Endothelial cell of umbilical vein (primary cell): ENCODE measurements at regions not wholly inside any gene's neighbourhood (a gene's known extent, or its start where the extent isn't known, plus 50 kb on each side); places are given as distances from the start of the nearest gene placed in this dataset.

Experiments used
- BruUV-seq: library from RNA; stranded (reverse); fragments of 400-500 nt; replicated peaks from 2 replicates; lab custom pipeline; 2021; lab: Mats Ljungman, UMichigan
- CTCF ChIA-PET: fragments of 300-600, 350-600 bp; sonication (Branson Sonifier 250); formaldehyde crosslinking; loops from one replicate; lab custom pipeline; 2021; ENCODE audit warnings: antibody characterized with exemption, inconsistent platforms; lab: Charles Lee
- POLR2A ChIA-PET: fragments of 300-600, 350-600 bp; sonication (Branson Sonifier 250); formaldehyde crosslinking; loops from one replicate; lab custom pipeline; 2021; ENCODE audit warnings: antibody characterized with exemption, inconsistent platforms; lab: Charles Lee
- DNase-seq: peaks from one replicate; pipeline ENCODE4 v3.0.0-alpha.2; 2011; ENCODE audit warnings: low read depth, low spot score
- FAIRE-seq: peaks from 2 replicates; lab custom pipeline; 2011; peaks lifted over from hg19 to GRCh38; lab: Jason Lieb, UNC
- H2AFZ ChIP-seq: 2 replicates; pipeline ENCODE4 v1.6.0; 2012; ENCODE audit warnings: low read depth, low read length, control low read depth, inconsistent platforms
- H3K27ac ChIP-seq: 2 replicates; pipeline ENCODE4 v1.5.1; 2011; ENCODE audit warnings: low read depth, mild to moderate bottlenecking, control low read depth, low read length, moderate library complexity; ENCODE audit not compliant: insufficient read depth
- H3K27me3 ChIP-seq, 2 experiments: 2 replicates each; pipeline versions ENCODE4 v1.6.0 to v1.6.1; 2011; ENCODE audit warnings: low read length in 2 of 2, mixed read lengths in 1 of 2; ENCODE audit not compliant: control insufficient read depth in 2 of 2, insufficient read depth in 2 of 2
- H3K36me3 ChIP-seq, 2 experiments: 2 replicates in 1 of 2; 3 replicates in 1 of 2; pipeline ENCODE4 v1.5.1; 2011; ENCODE audit warnings: low read length in 2 of 2, mild to moderate bottlenecking in 1 of 2, moderate library complexity in 1 of 2; ENCODE audit not compliant: control insufficient read depth in 2 of 2, insufficient read depth in 2 of 2; ENCODE audit errors: extremely low read depth in 1 of 2
- H3K4me1 ChIP-seq: 3 replicates; pipeline ENCODE4 v1.5.1; 2011; ENCODE audit warnings: mild to moderate bottlenecking, low read length; ENCODE audit not compliant: control insufficient read depth, insufficient read depth; ENCODE audit errors: extremely low read depth
- H3K4me2 ChIP-seq: 2 replicates; pipeline ENCODE4 v1.6.1; 2011; ENCODE audit warnings: low read length, control low read depth, mixed read lengths; ENCODE audit not compliant: insufficient read depth
- H3K4me3 ChIP-seq, 3 experiments: fragments of 200-600 bp in 1 of 3; sonication (generic), shearing (Covaris generic) in 1 of 3; replicated peaks in 1 of 3; 2 replicates each; pipeline ENCODE4 v1.5.1; 2011 to 2016; ENCODE audit warnings: control low read depth in 3 of 3, low read length in 3 of 3, mild to moderate bottlenecking in 2 of 3, inconsistent platforms in 1 of 3, low read depth in 1 of 3, moderate library complexity in 1 of 3; ENCODE audit not compliant: insufficient read depth in 1 of 3
- H3K79me2 ChIP-seq: 2 replicates; pipeline ENCODE4 v1.6.0; 2012; ENCODE audit warnings: low read length, inconsistent platforms; ENCODE audit not compliant: control insufficient read depth, insufficient read depth
- H3K9ac ChIP-seq: replicated peaks from 2 replicates; pipeline ENCODE3; 2011; ENCODE audit warnings: low read length, control low read depth; ENCODE audit not compliant: insufficient read depth; ENCODE audit errors: extremely low read depth
- H3K9me1 ChIP-seq: replicated peaks from 3 replicates; pipeline ENCODE4 v1.6.0; 2011; ENCODE audit warnings: mild to moderate bottlenecking, low read length; ENCODE audit not compliant: control insufficient read depth, insufficient read depth; ENCODE audit errors: extremely low read depth
- H3K9me3 ChIP-seq: replicated peaks from 2 replicates; pipeline ENCODE4 v1.5.1; 2012; ENCODE audit warnings: low read length, inconsistent platforms; ENCODE audit not compliant: control insufficient read depth, insufficient read depth
- H4K20me1 ChIP-seq: replicated peaks from 2 replicates; pipeline ENCODE3; 2011; ENCODE audit warnings: mild to moderate bottlenecking, low read length; ENCODE audit not compliant: control insufficient read depth, insufficient read depth; ENCODE audit errors: extremely low read depth
- CTCF ChIP-seq, 2 donors: IDR thresholded peaks; 1 replicate in 1 of 2; 2 replicates in 1 of 2; pipeline ENCODE4 v1.5.1; 2011; ENCODE audit warnings: low read length in 2 of 2, mild to moderate bottlenecking in 2 of 2, moderate library complexity in 2 of 2, control low read depth in 1 of 2, inconsistent platforms in 1 of 2, low read depth in 1 of 2; ENCODE audit not compliant: insufficient read depth in 1 of 2; ENCODE audit errors: extremely low read depth in 1 of 2
- EZH2 ChIP-seq: IDR thresholded peaks from 2 replicates; pipeline ENCODE4 v1.6.1; 2012; ENCODE audit warnings: borderline replicate concordance, low read depth, mild to moderate bottlenecking, moderate library complexity, low read length, inconsistent platforms; ENCODE audit not compliant: severe bottlenecking
- FOS ChIP-seq: IDR thresholded peaks from 2 replicates; pipeline ENCODE4 v1.6.1; 2011; ENCODE audit warnings: mild to moderate bottlenecking, low read length, moderate library complexity, borderline replicate concordance; ENCODE audit not compliant: insufficient read depth
- GATA2 ChIP-seq: IDR thresholded peaks from 2 replicates; pipeline ENCODE4 v1.7.0; 2011; ENCODE audit warnings: low read depth, mild to moderate bottlenecking, moderate library complexity, mixed read lengths, low read length; ENCODE audit not compliant: insufficient read length, insufficient read depth
- JUN ChIP-seq: IDR thresholded peaks from 2 replicates; pipeline ENCODE4 v1.6.1; 2011; ENCODE audit warnings: borderline replicate concordance, low read depth; ENCODE audit not compliant: insufficient read length, insufficient read depth
- MAX ChIP-seq: IDR thresholded peaks from 2 replicates; pipeline ENCODE4 v1.6.1; 2011; ENCODE audit not compliant: insufficient read depth, insufficient read length
- MYC ChIP-seq: IDR thresholded peaks from one replicate; pipeline ENCODE4 v1.6.1; 2011; ENCODE audit warnings: mild to moderate bottlenecking, low read depth, low read length
- POLR2A ChIP-seq: IDR thresholded peaks from 2 replicates; pipeline ENCODE4 v1.6.1; 2012; ENCODE audit warnings: low read depth, mild to moderate bottlenecking, control low read depth, low read length
- POLR2AphosphoS5 ChIP-seq: IDR thresholded peaks from 2 replicates; pipeline ENCODE4 v1.6.1; 2012; ENCODE audit warnings: low read depth, mild to moderate bottlenecking, control low read depth, low read length, moderate library complexity; ENCODE audit not compliant: insufficient read depth
- dilution Hi-C: fragments of 300-500 bp; cut with MboI; formaldehyde crosslinking; loops from one replicate; pipeline ENCODE4 v1.15.0; 2019; ENCODE audit warnings: low sequenced_read_pairs; ENCODE audit not compliant: extremely low pct_ligation_motif_present
- intact Hi-C: fragments of 100-400 bp; cut with micrococcal nuclease; formaldehyde crosslinking; loops from one replicate; pipeline ENCODE4 v1.10.0; 2022

- ChIA-PET POLR2A (no interaction called here), CTCF (interaction anchor here (0.9 to 1.4 kb wide), 4 partner anchors 12 to 67 kb away, joined by 3 to 4 read pairs (median 4); no protein-coding TSS in a partner anchor)
- Histone ChIP-seq H3K4me3 (no peak overlapping the region), H3K79me2 (no peaks in the 10 kb centered on the region), H3K36me3 (no peaks in the 10 kb centered on the region), H3K27ac (no peak overlapping the region), H3K4me2 (no peak overlapping the region), H4K20me1 (no peaks in the 10 kb centered on the region), H3K27me3 (no peaks in the 10 kb centered on the region), H3K9ac (no peak overlapping the region), H2AFZ (peak overlapping the region; percentile 78), H3K4me1 (no peaks in the 10 kb centered on the region), H3K9me1 (no peaks in the 10 kb centered on the region), H3K9me3 (no peaks in the 10 kb centered on the region)
- DNase-seq (no peak), FAIRE-seq (no peak)
- no peak for TF ChIP-seq MAX
- TF ChIP-seq POLR2A, result no peak
- TF ChIP-seq FOS, result no peak
- TF ChIP-seq JUN, result no peak
- no peak for TF ChIP-seq MYC
- dilution Hi-C loops (no loop called here), intact Hi-C loops (no loop called here)
- no TSS peak for BruUV-seq
These were observed 689.6 kb upstream of the NECTIN3 start for GRCh38 chr3:110381992-110382391.

- Histone ChIP-seq H2AFZ (no peak overlapping the region), H3K4me2 (no peak overlapping the region), H3K4me1 (no peaks in the 10 kb centered on the region), H4K20me1 (no peaks in the 10 kb centered on the region), H3K9ac (no peak overlapping the region), H3K27me3 (no peaks in the 10 kb centered on the region), H3K4me3 (no peak overlapping the region), H3K9me1 (no peaks in the 10 kb centered on the region), H3K9me3 (no peaks in the 10 kb centered on the region), H3K27ac (no peak overlapping the region), H3K79me2 (no peaks in the 10 kb centered on the region), H3K36me3 (no peaks in the 10 kb centered on the region)
- DNase-seq, result no peak
- TF ChIP-seq POLR2AphosphoS5 (no peak), FOS (no peak), JUN (no peak), MYC (no peak), POLR2A (no peak), GATA2 (no peak), EZH2 (no peak), CTCF (IDR thresholded peaks at IDR 0.05; ENCODE audit: extremely low read depth in 1 of 2, insufficient read depth in 1 of 2, low read depth in 1 of 2, low read length in 2 of 2) (no peak), MAX (no peak)
- dilution Hi-C loops (no loop called here), intact Hi-C loops (no loop called here)
- no TSS peak for BruUV-seq
- ChIA-PET POLR2A (no interaction called here), CTCF (no interaction called here)
- no peak for FAIRE-seq
These were observed 688.3 kb upstream of the NECTIN3 start for GRCh38 chr3:110383356-110383755.
